ENCODE measurements at regions not wholly inside any gene's neighbourhood (a gene's known extent, or its start where the extent isn't known, plus 50 kb on each side); places are given as distances from the start of the nearest gene placed in this dataset.

- no peak for FAIRE-seq
- no peak for DNase-seq (ENCODE audit: extremely low spot score, insufficient read length, low read depth)
Observed at GRCh38 chr4:4750187-4750586, 109.3 kb upstream of the MSX1 start.

- DNase-seq (ENCODE audit: extremely low spot score, insufficient read length, low read depth) (no peak), FAIRE-seq (no peak)
Observed at GRCh38 chr4:4749137-4749536, 110.3 kb upstream of the MSX1 start.

- DNase-seq (ENCODE audit: extremely low spot score, insufficient read length, low read depth) (no peak), FAIRE-seq (no peak)
Observed at GRCh38 chr4:4746444-4746843, 113.0 kb upstream of the MSX1 start.

DNA sequence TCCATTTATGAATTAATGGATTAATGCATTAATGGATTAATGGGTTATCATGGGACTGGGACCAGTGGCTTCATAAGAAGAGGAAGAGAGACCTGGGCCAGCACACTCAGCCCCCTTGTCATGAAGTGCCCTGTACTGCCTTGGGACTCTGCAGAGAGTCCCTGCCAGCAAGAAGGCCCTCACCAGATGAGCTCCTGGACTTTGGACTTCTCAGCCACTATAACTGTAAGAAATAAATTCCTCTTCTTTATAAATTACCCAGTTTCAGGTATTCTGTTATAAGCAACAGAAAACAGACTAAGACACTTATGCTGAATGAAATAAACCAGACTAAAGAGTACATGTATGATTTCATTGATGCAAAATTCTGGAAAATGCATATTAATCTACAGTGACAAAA lies 119.4 kb upstream of the MSX1 start:
- no peak for DNase-seq (ENCODE audit: extremely low spot score, insufficient read length, low read depth)
- FAIRE-seq = no peak

GRCh38 chr4:4735870-4736269 lies 123.6 kb upstream of the MSX1 start:
- no peak for FAIRE-seq

DNA sequence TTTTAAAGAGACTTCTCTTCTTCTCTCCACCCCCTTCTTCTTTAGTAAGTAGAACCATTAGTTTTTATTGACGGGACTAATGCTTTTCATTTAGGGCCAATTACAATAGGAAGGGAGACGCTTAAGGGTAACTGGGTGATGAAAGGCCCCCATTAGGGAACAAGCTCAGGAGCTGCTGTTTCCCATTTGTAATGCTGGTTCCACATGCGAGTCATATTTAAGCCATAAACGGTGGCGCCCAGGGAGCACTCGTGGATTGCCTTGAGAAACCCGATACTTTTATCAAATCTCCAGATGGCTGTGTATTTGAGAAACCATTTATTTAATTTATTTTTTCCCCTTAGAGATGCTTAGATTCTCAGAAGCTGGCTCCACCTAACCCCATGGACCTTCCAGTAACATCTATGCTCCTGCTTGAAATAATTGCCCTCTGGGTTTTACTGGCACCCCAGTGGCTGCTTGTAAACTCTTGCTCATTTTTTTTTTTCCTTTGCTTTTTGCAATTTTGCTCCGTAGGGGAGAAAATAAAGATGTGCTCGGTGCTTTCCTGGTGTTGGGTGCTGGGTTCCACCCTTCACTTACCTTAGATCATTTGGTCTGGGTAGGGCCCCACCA lies 124.2 kb upstream of the MSX1 start:
- DNase-seq (ENCODE audit: extremely low spot score, insufficient read length, low read depth) = no peak

More at GRCh38 chr4:4735870-4736269, 123.6 kb upstream of the MSX1 start:
- DNase-seq (ENCODE audit: extremely low spot score, insufficient read length, low read depth) = no peak

GRCh38 chr4:4734425-4734824 lies 125.0 kb upstream of the MSX1 start:
- FAIRE-seq = no peak
- DNase-seq (ENCODE audit: extremely low spot score, insufficient read length, low read depth) = no peak

More for the DNA sequence above, 124.2 kb upstream of the MSX1 start:
- no peak for FAIRE-seq

DNA sequence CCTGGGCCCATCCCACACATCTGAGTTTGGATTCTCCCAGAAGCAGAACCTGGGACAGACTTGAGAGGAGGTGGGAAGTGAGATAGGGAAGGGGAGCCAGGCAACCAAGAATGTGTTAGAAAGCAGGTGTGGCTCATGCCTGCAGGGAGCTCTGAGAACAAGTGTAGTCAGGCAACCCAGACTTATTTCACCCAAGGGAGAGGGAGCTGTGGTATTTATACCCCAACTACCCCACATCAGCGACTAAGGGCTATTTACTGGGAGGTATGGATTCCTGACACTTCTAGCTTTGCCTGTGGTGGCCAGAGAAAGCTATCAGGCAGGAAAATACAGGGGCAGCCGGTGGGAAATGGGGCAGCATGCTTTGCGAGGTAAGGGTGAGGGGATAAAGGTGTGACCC lies 125.8 kb upstream of the MSX1 start:
- FAIRE-seq (no peak), DNase-seq (ENCODE audit: extremely low spot score, insufficient read length, low read depth) (no peak)

GRCh38 chr4:4730249-4730648 lies 129.2 kb upstream of the MSX1 start:
- DNase-seq (ENCODE audit: extremely low spot score, insufficient read length, low read depth) = no peak
- FAIRE-seq = no peak

DNA sequence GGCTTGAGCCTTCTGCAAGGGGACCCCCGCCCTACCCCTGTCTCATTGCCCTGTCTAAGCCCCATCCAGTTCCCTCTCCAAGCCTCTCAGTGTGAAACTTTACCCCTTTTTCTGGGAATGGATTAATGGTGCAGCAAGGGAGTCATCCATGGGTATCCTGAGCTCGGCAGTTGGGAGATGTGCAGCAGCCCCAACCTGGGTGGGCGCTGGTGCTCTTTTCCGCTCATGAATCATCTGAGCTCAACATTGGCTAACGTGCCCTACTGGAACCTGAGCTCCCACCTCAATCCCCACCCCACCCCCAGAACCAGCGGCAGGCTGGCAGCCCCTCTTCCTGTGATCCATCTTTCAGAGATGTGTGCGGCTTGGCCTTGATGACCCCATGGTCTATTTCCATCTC lies 130.3 kb upstream of the MSX1 start:
- no peak for FAIRE-seq
- no peak for DNase-seq (ENCODE audit: extremely low spot score, insufficient read length, low read depth)

GRCh38 chr4:4727536-4727935 lies 131.9 kb upstream of the MSX1 start:
- no peak for FAIRE-seq

DNA sequence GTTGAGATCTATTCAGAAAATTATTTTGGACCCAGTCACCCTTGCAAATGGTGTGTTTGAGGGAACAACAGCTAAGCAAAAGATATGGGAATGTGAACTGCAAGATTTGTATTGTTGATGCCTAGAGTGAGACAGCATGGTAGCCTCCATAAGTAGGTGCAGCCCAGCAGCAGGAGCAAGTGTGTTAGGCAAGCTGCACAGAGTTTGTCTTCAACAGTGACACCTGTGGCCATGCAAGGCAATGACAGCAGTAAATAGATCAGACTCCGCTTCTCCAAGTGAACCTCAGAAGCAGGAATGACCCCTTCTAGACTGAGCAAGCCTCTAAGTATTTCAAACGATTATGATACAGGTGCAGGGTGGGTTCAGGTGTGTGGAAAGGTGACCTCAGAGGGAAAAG lies 133.4 kb upstream of the MSX1 start:
- DNase-seq (ENCODE audit: extremely low spot score, insufficient read length, low read depth) = no peak

More at GRCh38 chr4:4727536-4727935, 131.9 kb upstream of the MSX1 start:
- DNase-seq (ENCODE audit: extremely low spot score, insufficient read length, low read depth) = no peak

DNA sequence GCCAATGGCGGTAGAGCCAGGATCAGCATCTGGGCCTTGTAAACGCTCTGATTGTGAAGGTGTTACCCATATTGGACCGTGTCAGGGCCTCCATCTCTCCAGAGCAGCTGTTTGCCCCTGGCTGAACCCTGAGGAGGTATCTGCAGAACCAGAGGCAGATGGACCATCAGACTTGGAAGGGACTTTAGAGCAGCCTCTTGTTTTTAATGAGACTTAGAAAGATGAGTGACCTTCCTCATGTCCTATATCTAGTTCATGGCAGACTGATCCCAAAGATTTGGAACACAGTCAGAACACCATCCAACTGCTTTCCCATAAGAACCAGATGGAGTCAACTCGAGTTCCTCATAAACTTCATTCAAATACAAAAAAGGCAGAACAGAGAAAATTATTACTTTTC lies 135.1 kb upstream of the MSX1 start:
- FAIRE-seq (no peak), DNase-seq (ENCODE audit: extremely low spot score, insufficient read length, low read depth) (no peak)

More for the DNA sequence above, 133.4 kb upstream of the MSX1 start:
- FAIRE-seq = no peak

- FAIRE-seq (no peak), DNase-seq (ENCODE audit: extremely low spot score, insufficient read length, low read depth) (no peak)
Observed at GRCh38 chr4:4721636-4722035, 137.8 kb upstream of the MSX1 start.

DNA sequence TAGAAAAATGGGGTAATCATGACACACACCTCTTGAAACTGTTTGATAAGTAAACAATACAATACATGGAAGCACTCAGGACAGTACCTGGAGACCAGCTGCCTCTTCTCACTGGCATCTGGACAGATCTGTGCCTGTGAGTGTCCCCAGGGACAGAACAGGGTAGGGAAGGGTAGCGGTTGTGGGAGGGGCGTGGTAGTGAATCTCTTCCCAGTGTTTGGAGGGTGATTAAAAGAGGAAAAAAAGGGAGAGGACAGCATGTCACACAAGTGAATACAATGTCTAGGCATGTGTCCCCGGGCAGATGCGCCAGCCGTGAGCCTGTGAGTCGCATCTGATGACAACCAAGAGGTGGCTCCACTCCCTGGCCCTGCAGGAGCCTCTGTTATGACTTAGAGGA lies 138.8 kb upstream of the MSX1 start:
- DNase-seq (ENCODE audit: extremely low spot score, insufficient read length, low read depth) (no peak), FAIRE-seq (no peak)

- no peak for FAIRE-seq
Observed at GRCh38 chr4:4719436-4719835, 140.0 kb upstream of the MSX1 start.

GRCh38 chr4:4717692-4718091 lies 141.8 kb upstream of the MSX1 start:
- DNase-seq (ENCODE audit: extremely low spot score, insufficient read length, low read depth) = no peak
- FAIRE-seq = no peak

More at GRCh38 chr4:4719436-4719835, 140.0 kb upstream of the MSX1 start:
- DNase-seq (ENCODE audit: extremely low spot score, insufficient read length, low read depth) = no peak

DNA sequence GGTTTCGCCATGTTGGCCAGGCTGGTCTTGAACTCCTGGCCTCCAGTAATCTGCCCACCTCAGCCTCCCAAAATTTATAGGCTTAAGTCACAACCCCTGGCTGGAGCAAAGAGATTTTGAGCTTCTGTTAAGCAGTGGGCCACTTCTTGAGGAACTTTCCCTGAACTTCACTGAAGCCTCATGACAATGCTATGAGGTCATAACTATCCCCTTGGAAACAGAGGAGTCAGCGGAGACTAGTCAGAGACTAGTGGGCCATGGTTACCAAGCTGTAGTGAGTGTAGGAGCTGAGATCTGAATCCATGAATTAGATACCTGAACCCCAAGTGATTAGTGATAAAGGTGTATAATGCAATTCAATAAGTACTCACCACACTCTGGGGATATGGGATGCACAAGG lies 145.1 kb upstream of the MSX1 start:
- no peak for DNase-seq (ENCODE audit: extremely low spot score, insufficient read length, low read depth)
- no peak for FAIRE-seq

GRCh38 chr4:4712800-4713528 lies 146.5 kb upstream of the MSX1 start:
- FAIRE-seq (no peak), DNase-seq (ENCODE audit: extremely low spot score, insufficient read length, low read depth) (no peak)

DNA sequence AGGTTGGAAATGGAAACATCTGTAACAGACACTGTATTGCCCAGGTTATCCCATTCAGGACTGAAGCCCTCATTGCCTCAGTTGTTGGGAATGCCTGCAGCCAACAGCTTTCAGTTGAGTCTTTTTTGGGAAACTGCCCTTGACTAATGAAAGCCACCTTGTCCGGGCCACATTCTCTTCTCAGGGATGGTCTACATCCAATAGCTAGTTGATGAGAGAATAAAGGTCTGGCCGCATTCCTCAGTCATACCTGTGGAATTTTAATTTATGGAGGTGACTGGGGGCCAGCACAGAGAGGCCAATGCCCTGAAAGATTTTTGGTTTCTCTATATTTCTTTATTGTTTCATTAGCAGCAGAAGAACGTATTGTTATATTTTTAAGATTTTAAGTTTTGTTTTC lies 147.6 kb upstream of the MSX1 start:
- no peak for FAIRE-seq
- no peak for DNase-seq (ENCODE audit: extremely low spot score, insufficient read length, low read depth)

DNA sequence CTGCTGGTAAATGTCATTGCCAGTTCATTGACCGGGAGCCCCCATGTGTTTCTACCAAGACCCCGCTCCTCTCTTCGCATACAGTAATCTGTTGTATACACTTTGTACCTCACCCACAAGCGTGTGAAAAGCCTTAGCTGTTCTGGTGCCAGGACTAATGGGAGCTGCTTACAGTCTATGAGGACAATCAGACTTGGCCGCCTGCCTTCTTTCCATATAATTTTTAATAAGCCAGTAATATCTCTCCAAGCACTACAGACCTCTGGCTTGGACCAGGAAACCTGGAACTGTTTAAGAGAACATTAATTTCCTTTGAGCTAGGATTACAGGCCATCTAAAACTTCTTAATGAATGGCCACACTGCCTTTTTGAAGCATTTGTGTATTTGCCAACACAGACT lies 149.7 kb upstream of the MSX1 start:
- no peak for FAIRE-seq

GRCh38 chr4:4704267-4704666 lies 155.2 kb upstream of the MSX1 start:
- FAIRE-seq (no peak), DNase-seq (ENCODE audit: extremely low spot score, insufficient read length, low read depth) (no peak)

More for the DNA sequence above, 149.7 kb upstream of the MSX1 start:
- no peak for DNase-seq (ENCODE audit: extremely low spot score, insufficient read length, low read depth)

Measured in GM18507 (cell line).